ENCODE measurements at regions not wholly inside any gene's neighbourhood (a gene's known extent, or its start where the extent isn't known, plus 50 kb on each side); places are given as distances from the start of the nearest gene placed in this dataset.

DNA sequence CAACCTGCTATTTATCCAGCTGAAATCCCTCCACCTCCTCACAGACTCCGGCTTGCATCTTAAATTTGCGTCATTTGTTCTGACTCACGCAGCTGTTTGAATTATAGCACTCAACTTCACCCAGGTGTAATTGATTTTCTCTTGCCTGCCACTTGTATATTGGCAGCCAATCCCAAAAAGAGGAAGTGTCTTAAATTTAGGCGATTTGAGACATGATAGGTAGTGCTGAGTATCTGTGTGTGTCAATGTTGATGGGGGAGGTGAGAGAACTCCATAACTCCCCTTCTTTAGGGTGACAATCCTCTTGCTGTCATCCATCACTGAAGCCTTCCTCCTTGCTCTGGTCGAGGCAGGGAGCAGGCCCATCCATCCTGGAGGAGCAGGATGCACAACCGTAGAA is 77.2 kb upstream of the TPRG1 start:
- no peaks in the 10 kb centered on the region for H3K4me1 Mint-ChIP-seq (ENCODE audit: low read depth in 2 of 2)
- no peak overlapping the region for H3K27ac Mint-ChIP-seq
- H3K9me3 Mint-ChIP-seq = no peaks in the 10 kb centered on the region
- H3K4me3 Mint-ChIP-seq = no peak overlapping the region
- ATAC-seq (no peak), DNase-seq (ENCODE audit: low spot score) (no peak)
- peaks cover 20 to 29% of the 10 kb centered on the region in 2 donors for H3K27me3 Mint-ChIP-seq
- H3K36me3 Mint-ChIP-seq = no peaks in the 10 kb centered on the region

DNA sequence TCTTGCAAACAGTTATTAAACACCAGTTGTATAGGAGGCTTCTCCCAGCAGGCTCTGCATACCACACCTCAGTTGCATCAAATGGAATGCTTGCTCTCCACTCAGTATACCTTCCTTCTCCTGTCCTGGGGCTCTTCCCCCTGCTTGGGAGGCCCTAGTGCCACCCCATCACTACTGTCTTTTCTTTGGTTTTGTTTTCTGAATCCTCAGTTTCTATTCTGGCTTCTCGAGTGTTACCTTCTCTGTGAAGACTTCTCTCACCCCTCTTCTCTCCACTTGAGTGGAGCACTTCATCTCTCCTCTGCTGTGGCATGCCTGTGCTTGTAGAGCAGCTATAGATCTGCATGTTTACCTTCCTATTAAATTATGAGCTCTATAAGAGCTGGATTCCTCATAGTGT is 75.7 kb upstream of the TPRG1 start:
- ATAC-seq (peak in 1 of 2 donors; percentile 6), DNase-seq (ENCODE audit: low spot score) (no peak)
- H3K4me1 Mint-ChIP-seq (ENCODE audit: low read depth in 2 of 2) = no peaks in the 10 kb centered on the region
- H3K27ac Mint-ChIP-seq = no peak overlapping the region
- H3K4me3 Mint-ChIP-seq = no peak overlapping the region
- H3K36me3 Mint-ChIP-seq = no peaks in the 10 kb centered on the region
- peaks cover 21 to 25% of the 10 kb centered on the region in 2 donors for H3K27me3 Mint-ChIP-seq
- no peaks in the 10 kb centered on the region for H3K9me3 Mint-ChIP-seq

DNA sequence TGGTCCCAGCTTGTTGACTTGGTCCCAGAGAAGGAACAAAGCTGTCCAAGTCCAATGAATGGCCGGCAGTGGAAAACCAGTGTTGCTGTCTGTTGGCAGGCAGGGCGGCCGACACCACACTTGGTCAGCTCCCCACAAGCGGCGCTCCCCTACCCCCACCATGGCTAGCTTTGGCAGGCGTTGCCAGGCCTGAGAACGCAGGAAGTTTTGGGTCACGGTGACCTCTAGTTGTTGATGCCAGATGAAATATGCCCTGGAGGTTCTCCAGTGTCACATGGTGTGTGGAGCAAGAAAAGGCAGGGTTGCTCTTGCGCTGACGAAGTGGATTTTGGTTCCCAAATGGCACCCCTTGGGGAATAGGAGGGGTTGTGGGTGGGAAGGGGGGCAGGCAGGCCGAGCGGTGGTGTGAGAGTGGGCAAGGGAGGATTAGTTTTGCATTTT is 72.7 kb upstream of the TPRG1 start:
- no peak overlapping the region for H3K4me3 Mint-ChIP-seq

DNA sequence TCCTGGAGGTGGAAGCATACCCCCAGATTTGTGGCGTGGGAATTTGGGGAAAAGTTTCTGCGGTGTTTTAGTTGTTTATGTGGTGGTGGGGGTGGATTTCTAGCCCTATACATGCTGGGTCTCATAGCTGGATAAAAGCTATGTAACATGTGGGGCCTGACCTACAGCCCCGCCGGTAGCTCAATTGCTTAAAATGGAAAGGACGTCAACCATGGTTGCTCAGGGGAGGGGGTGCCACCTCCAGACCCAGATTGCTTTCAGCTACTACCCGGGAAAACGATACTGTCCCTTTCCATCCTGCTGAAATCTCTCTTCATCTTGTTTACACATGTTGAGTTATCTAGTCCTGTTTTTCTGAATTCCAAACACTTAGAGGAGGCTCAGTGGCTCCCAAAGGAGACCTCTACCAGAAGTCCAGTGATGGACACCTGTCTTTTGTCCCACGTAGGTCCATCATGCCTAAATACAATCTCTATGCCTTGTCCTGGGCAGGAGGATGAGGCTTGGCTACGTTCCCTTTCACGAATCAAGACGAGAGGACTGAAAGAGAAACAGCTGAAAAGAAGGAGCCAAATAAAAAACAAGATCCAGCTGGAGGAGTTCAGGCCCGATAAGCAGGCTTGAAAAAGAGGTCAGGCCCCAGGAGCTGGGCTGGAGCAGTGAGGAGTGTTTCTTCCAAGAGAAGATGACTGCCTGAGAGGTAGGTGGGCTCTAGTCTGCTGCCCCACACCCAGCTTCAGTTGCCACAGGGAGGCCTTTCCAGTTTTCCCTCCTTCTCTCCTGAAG is 72.1 kb upstream of the TPRG1 start:
- Mint-ChIP-seq H3K36me3 (no peaks in the 10 kb centered on the region), H3K9me3 (no peaks in the 10 kb centered on the region), H3K4me1 (ENCODE audit: low read depth in 2 of 2) (no peaks in the 10 kb centered on the region), H3K4me3 (no peak overlapping the region), H3K27me3 (peaks cover 0 to 16% of the 10 kb centered on the region in 2 donors), H3K27ac (no peak overlapping the region)
- ATAC-seq (no peak), DNase-seq (ENCODE audit: low spot score) (no peak)

More for the DNA sequence above, 72.7 kb upstream of the TPRG1 start:
- no peak for DNase-seq (ENCODE audit: low spot score)
- no peaks in the 10 kb centered on the region for H3K4me1 Mint-ChIP-seq (ENCODE audit: low read depth in 2 of 2)
- no peaks in the 10 kb centered on the region for H3K36me3 Mint-ChIP-seq
- no peak for ATAC-seq
- H3K27ac Mint-ChIP-seq = no peak overlapping the region
- H3K27me3 Mint-ChIP-seq = peaks cover 0 to 17% of the 10 kb centered on the region in 2 donors
- H3K9me3 Mint-ChIP-seq = no peaks in the 10 kb centered on the region

DNA sequence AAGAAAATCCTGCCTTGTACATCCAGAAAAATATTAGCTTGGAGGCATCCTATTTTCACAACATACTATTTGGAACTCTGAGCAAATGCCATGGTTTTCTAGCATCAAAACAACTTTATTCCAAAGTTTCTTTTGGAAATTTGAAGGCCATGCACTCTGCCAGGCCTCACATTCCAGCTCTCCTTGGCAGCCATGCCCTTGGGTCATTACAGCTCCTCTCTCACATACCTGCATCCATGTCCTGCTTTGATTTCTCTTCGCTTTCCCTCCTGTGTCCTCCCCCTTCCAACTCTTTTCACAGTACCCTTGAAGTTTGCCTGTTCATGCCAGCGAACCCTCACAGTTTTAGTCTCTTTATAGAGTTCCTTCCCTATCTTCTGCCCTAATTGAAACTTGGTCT is 70.9 kb upstream of the TPRG1 start:
- Mint-ChIP-seq H3K36me3 (no peaks in the 10 kb centered on the region), H3K4me3 (no peak overlapping the region), H3K27ac (no peak overlapping the region), H3K27me3 (peaks cover 0 to 21% of the 10 kb centered on the region in 2 donors), H3K9me3 (no peaks in the 10 kb centered on the region), H3K4me1 (ENCODE audit: low read depth in 2 of 2) (no peaks in the 10 kb centered on the region)
- ATAC-seq (no peak), DNase-seq (ENCODE audit: low spot score) (no peak)

DNA sequence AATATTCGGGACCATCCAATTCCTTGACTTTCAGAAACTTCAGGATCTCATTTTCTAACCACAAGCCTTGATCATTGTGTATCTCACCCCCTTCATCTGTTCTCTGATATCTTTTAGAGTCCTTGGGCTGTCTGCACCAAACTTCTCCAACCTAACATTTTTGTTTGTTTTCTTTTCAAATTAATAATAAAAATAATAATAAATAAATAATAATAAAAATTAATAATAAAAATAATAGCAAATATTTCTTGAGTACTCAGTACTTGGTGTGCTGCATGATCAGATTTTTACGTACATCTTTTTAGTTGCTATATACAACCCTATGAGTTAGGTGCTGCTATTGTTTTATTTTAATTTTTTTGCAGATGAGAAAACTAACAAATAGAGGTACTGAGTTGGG is 70.2 kb upstream of the TPRG1 start:
- no peak for ATAC-seq
- Mint-ChIP-seq H3K36me3 (no peaks in the 10 kb centered on the region), H3K9me3 (no peaks in the 10 kb centered on the region), H3K4me1 (ENCODE audit: low read depth in 2 of 2) (no peaks in the 10 kb centered on the region), H3K4me3 (no peak overlapping the region), H3K27ac (no peak overlapping the region), H3K27me3 (peaks cover 0 to 18% of the 10 kb centered on the region in 2 donors)
- no peak for DNase-seq (ENCODE audit: low spot score)

DNA sequence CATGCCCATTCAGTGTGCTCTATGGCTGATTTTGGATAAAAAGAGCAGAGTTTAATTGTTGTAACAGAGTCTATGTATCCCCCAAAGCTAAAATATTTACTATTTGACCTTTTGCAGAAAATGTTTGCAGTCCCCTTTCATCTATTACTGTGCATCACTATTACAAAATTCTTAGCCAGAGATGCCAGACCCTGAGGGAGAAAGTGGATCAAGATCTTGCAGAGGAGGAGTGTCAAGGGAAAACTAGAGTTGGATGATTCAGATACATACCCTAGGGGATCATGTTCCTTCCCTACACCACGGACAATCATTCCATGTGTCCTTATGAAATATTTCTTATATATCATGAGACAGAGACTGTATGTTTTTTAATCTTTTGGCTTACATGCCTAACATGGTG is 68.6 kb upstream of the TPRG1 start:
- Mint-ChIP-seq H3K4me1 (ENCODE audit: low read depth in 2 of 2) (no peaks in the 10 kb centered on the region), H3K4me3 (no peak overlapping the region), H3K27ac (no peak overlapping the region), H3K9me3 (no peaks in the 10 kb centered on the region), H3K36me3 (no peaks in the 10 kb centered on the region), H3K27me3 (peaks cover 0 to 20% of the 10 kb centered on the region in 2 donors)
- DNase-seq (ENCODE audit: low spot score) = no peak
- ATAC-seq = no peak

DNA sequence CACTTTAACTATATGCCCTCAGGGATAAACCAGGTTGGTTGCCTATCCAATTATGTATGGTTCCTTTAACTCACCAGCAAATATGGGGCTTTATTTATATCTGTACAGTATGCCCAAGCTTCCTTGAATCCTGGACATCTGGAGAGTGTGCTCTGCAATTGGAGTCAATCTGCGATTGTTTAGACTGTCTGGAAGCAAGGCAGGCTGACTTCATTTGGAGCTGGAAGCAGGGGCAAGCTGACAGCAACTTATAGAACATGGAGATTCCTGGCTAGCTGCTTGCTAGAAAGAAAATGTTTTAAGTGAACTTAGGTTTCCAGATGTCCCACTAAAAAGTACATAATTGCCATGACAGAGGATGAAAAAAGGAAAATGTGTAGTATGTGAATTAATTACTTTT is 63.7 kb upstream of the TPRG1 start:
- no peaks in the 10 kb centered on the region for H3K36me3 Mint-ChIP-seq
- ATAC-seq (no peak), DNase-seq (ENCODE audit: low spot score) (no peak)
- no peak overlapping the region for H3K27ac Mint-ChIP-seq
- no peaks in the 10 kb centered on the region for H3K9me3 Mint-ChIP-seq
- H3K27me3 Mint-ChIP-seq = peaks cover 15 to 27% of the 10 kb centered on the region in 2 donors
- H3K4me3 Mint-ChIP-seq = no peak overlapping the region
- no peaks in the 10 kb centered on the region for H3K4me1 Mint-ChIP-seq (ENCODE audit: low read depth in 2 of 2)

DNA sequence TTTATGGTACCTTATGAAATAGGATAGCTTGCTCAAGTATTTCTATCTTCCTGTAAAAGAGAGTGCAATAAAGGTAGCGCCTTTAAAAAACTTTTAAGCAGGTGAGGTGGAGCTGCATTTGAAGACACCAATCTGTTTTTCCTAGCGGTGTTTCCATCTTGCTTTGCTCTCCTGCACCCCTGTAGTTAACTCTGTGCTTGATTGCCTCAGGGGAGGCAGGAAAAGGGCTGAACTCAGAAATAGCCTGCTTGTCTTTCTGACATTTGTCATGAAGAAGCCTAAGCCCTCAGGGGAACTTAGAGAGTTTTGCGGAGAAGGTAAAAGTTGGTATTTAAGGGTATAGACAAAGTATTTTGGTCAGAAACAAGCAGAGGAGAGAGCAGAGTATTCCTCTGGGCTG is 63.0 kb upstream of the TPRG1 start:
- Mint-ChIP-seq H3K36me3 (no peaks in the 10 kb centered on the region), H3K27ac (no peak overlapping the region), H3K9me3 (no peaks in the 10 kb centered on the region), H3K4me3 (no peak overlapping the region), H3K4me1 (ENCODE audit: low read depth in 2 of 2) (no peaks in the 10 kb centered on the region), H3K27me3 (peaks cover 15 to 27% of the 10 kb centered on the region in 2 donors)
- no peak for ATAC-seq
- DNase-seq (ENCODE audit: low spot score) = no peak

DNA sequence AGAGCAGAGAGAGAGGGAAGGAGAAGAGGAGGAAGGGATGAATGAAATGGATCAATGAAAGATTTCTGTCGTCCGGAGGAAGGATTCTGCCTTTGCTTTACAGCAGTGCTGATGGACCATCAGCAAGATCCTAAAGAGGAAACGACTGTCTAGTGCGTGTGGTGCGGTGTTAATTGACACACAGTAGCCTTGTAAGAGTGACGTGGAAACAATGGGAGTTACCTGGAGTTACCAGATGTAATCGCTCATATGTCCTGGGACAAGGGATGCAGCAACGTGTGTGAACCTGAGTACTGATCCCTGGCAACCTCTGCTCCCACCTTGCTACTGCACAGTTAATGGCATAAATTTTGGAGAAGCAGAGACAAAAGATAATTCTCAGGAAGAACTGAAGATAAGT is 62.6 kb upstream of the TPRG1 start:
- no peak for DNase-seq (ENCODE audit: low spot score)
- Mint-ChIP-seq H3K4me3 (no peak overlapping the region), H3K4me1 (ENCODE audit: low read depth in 2 of 2) (no peaks in the 10 kb centered on the region), H3K27ac (no peak overlapping the region), H3K36me3 (no peaks in the 10 kb centered on the region), H3K27me3 (peaks cover 15 to 27% of the 10 kb centered on the region in 2 donors), H3K9me3 (no peaks in the 10 kb centered on the region)
- no peak for ATAC-seq

DNA sequence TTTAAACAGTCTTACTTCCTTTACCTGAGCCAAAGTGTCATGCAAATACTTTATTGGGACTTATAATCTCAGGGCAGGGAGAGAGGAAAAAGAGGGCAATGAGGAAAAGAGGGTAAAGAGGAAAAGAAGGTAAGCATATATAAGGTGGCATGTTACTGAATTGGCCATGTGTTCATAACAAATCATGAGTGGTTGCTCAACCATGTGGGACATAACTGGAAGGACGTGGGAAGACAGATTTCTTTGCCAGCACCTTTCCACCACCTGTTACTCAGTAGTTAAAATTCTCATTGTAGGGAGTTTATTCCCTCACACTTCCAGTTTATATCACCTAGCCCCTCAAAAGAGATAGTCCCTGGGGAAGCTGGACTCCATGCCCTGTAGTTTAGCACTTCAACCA is 54.7 kb upstream of the TPRG1 start:
- Mint-ChIP-seq H3K27me3 (peaks cover 0 to 5% of the 10 kb centered on the region in 2 donors), H3K4me3 (no peak overlapping the region), H3K36me3 (peaks cover 24% of the 10 kb centered on the region), H3K4me1 (ENCODE audit: low read depth in 2 of 2) (peaks cover 0 to 9% of the 10 kb centered on the region in 2 donors), H3K27ac (no peak overlapping the region), H3K9me3 (no peaks in the 10 kb centered on the region)
- ATAC-seq (no peak), DNase-seq (ENCODE audit: low spot score) (no peak)

DNA sequence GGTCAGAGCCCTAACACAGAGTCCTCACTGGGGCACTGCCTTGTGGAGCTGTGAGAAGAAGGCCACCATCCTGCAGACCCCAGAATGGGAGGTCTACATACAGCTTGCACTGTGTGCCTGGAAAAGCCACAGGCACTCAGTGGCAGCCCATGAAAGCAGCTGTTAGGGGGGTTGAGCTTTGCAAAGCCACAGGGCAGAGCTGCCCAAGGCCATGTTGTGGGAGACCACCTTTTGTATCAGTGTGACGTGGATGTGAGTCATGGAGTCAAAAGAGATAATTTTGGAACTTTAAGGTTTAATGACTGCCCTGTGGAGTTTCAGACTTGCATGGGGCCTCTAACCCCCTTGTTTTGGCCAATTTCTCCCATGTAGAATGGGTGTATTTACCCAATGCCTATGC is 52.9 kb upstream of the TPRG1 start:
- H3K27me3 Mint-ChIP-seq = peaks cover 0 to 2% of the 10 kb centered on the region in 2 donors
- H3K4me1 Mint-ChIP-seq (ENCODE audit: low read depth in 2 of 2) = peaks cover 0 to 19% of the 10 kb centered on the region in 2 donors
- no peak for DNase-seq (ENCODE audit: low spot score)
- no peak overlapping the region for H3K4me3 Mint-ChIP-seq
- H3K9me3 Mint-ChIP-seq = no peaks in the 10 kb centered on the region
- no peak for ATAC-seq
- H3K36me3 Mint-ChIP-seq = peaks cover 24% of the 10 kb centered on the region
- H3K27ac Mint-ChIP-seq = no peak overlapping the region

DNA sequence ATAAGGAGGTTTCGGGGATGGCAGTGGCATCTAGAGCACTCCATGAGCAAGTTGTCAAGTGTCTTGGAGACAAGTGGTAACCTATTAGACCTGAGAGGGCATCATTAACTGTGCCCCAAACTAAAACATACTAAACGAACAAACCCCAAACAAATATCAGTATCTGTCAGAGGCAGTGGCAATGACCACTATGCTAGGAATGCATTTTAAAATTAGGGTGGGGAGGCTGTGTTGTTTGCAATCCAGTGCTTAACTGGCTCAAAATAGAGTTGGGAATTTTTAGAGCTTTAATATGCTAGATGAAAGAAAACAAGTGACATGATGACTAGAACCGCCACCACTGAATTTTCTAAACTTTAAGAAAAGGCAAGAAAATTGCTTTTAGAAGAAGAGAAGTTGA is 51.8 kb upstream of the TPRG1 start:
- no peak overlapping the region for H3K4me3 Mint-ChIP-seq
- peaks cover 0 to 24% of the 10 kb centered on the region in 2 donors for H3K4me1 Mint-ChIP-seq (ENCODE audit: low read depth in 2 of 2)
- no peak overlapping the region for H3K27ac Mint-ChIP-seq
- no peak for ATAC-seq
- H3K36me3 Mint-ChIP-seq = peaks cover 24% of the 10 kb centered on the region
- H3K9me3 Mint-ChIP-seq = no peaks in the 10 kb centered on the region
- H3K27me3 Mint-ChIP-seq = peaks cover 0 to 2% of the 10 kb centered on the region in 2 donors
- DNase-seq (ENCODE audit: low spot score) = no peak

DNA sequence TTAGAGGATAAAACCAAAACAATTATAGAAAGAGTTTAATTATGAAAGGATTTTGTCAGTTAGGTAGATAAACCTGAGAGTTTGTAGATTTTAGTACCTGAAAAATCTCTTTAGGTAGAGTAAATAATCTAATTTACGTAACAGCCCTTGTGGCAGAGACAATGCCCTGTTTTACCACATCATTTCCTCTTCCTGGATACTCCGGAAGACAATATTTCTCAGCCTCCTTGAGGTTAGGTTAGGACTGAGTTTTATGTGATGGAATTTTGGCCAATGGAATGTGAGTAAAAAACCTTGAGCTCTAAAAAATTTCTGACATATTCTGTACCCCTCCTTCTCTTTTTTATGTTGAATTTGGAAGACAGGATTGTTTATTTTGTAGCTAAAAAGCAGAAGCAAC is 50.7 kb upstream of the TPRG1 start:
- no peak for DNase-seq (ENCODE audit: low spot score)
- Mint-ChIP-seq H3K27ac (peak overlapping the region; percentile 73 to 81), H3K9me3 (no peaks in the 10 kb centered on the region), H3K4me1 (ENCODE audit: low read depth in 2 of 2) (peaks cover 3 to 24% of the 10 kb centered on the region in 2 donors), H3K27me3 (peaks cover 0 to 2% of the 10 kb centered on the region in 2 donors), H3K36me3 (peaks cover 24% of the 10 kb centered on the region), H3K4me3 (peak overlapping the region; percentile 73)
- peak in 1 of 2 donors; percentile 56 for ATAC-seq

All from natural killer cell treated with Interleukin-12 subunit alpha and Interleukin-12 subunit beta and Interleukin-15 and Interleukin-18, amount 100 ng/mL, for 72 hours (primary cell).